Neural progenitor cell (in vitro differentiated cells): ENCODE measurements at regions not wholly inside any gene's neighbourhood (a gene's known extent, or its start where the extent isn't known, plus 50 kb on each side); places are given as distances from the start of the nearest gene placed in this dataset.

Source experiments
- EZH2 ChIP-seq: fragments of 200-600 bp; sonication (generic); IDR thresholded peaks from 2 replicates; pipeline ENCODE4 v1.6.1; 2017; ENCODE audit warnings: antibody characterized with exemption, mild to moderate bottlenecking, moderate library complexity
- TF ChIP-seq, protein P1 (sequence below): fragments of 200-600 bp; sonication (generic); IDR thresholded peaks from 2 replicates; pipeline ENCODE4 v1.5.1; 2017; ENCODE audit warnings: antibody characterized with exemption, mild to moderate bottlenecking

DNA sequence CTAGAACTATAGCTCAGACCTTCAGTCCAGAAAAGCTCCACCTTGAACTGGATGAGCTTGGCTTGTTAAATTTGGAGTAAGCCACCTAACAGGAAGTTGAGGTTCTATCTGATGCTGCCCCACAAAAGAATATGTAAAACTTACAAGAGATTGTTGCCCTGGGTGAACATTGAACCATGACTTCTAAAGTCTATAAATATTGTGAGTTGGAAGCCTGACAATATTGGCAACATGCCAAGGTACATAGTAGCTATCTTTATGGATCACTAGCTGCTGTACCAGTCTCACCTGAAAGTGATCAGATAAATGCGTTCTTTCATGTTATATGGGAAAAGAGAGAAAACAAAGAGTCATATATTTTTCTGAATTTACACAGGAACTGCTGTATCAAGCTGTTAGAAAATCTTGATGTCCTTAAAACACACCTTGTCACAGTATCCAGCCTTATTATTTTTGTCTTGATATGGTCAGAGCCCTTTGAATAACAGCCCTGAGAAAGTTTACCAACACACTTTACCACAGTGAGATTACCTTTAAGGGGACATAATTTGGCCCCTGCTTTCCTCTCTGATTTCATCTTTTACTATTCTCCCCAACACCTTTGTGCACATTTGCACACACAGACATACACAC, 92.0 kb downstream of the LSMEM1 start:
- TF ChIP-seq, protein P1, sequence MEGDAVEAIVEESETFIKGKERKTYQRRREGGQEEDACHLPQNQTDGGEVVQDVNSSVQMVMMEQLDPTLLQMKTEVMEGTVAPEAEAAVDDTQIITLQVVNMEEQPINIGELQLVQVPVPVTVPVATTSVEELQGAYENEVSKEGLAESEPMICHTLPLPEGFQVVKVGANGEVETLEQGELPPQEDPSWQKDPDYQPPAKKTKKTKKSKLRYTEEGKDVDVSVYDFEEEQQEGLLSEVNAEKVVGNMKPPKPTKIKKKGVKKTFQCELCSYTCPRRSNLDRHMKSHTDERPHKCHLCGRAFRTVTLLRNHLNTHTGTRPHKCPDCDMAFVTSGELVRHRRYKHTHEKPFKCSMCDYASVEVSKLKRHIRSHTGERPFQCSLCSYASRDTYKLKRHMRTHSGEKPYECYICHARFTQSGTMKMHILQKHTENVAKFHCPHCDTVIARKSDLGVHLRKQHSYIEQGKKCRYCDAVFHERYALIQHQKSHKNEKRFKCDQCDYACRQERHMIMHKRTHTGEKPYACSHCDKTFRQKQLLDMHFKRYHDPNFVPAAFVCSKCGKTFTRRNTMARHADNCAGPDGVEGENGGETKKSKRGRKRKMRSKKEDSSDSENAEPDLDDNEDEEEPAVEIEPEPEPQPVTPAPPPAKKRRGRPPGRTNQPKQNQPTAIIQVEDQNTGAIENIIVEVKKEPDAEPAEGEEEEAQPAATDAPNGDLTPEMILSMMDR: no peak
- no peak for TF ChIP-seq EZH2
